HFF-Myc (cell line): ENCODE measurements at regions not wholly inside any gene's neighbourhood (a gene's known extent, or its start where the extent isn't known, plus 50 kb on each side); places are given as distances from the start of the nearest gene placed in this dataset.

ENCODE experiments used
- DNase-seq: peaks from one replicate; pipeline ENCODE4 v3.0.0-alpha.2; 2011; ENCODE audit warnings: low read depth; ENCODE audit errors: extremely low read depth
- H3K4me3 ChIP-seq: replicated peaks from 2 replicates; pipeline ENCODE4 v1.5.1; 2011; ENCODE audit warnings: low read depth, mild to moderate bottlenecking, control low read depth, low read length
- TF ChIP-seq, protein P1 (sequence below): IDR thresholded peaks from 2 replicates; pipeline ENCODE4 v1.5.1; 2012; ENCODE audit warnings: mild to moderate bottlenecking, low read depth, low read length, control low read depth; ENCODE audit errors: missing control alignments

DNA sequence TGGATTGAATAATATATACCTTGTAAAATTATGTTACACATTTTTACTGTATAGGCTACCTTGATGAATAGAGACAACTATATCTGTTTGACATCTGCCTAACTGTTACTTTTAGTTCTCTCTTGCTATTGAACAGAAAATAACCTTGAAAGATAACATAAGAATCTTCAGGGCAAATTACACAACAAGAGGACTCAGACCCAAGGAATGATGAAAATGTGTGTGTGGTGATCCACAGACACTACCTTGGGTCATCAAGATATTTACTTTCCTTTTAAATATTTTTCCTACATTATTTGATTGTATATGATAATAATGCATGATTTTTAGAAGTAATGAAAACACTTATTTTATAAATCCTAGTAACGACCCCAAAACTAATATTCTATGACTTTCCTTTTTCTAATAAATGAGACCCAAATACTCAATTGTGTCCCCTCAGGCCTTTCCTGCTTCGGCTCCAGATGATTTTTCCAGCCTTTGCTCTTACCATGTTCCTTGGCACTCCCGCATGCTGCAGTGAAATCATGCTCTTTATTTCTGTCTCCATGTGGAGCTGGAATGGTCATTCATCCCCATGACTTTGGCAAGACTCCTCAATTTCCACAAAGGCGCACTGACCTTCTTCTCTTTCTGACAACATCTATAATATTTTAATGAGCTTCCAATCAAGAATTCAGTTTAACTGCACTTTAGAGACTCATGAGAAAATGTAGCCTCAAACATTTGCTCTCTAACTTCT is 187.6 kb downstream of the EPM2A start:
- no peak overlapping the region for H3K4me3 ChIP-seq
- no peak for DNase-seq
- TF ChIP-seq, protein P1, sequence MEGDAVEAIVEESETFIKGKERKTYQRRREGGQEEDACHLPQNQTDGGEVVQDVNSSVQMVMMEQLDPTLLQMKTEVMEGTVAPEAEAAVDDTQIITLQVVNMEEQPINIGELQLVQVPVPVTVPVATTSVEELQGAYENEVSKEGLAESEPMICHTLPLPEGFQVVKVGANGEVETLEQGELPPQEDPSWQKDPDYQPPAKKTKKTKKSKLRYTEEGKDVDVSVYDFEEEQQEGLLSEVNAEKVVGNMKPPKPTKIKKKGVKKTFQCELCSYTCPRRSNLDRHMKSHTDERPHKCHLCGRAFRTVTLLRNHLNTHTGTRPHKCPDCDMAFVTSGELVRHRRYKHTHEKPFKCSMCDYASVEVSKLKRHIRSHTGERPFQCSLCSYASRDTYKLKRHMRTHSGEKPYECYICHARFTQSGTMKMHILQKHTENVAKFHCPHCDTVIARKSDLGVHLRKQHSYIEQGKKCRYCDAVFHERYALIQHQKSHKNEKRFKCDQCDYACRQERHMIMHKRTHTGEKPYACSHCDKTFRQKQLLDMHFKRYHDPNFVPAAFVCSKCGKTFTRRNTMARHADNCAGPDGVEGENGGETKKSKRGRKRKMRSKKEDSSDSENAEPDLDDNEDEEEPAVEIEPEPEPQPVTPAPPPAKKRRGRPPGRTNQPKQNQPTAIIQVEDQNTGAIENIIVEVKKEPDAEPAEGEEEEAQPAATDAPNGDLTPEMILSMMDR: no peak

DNA sequence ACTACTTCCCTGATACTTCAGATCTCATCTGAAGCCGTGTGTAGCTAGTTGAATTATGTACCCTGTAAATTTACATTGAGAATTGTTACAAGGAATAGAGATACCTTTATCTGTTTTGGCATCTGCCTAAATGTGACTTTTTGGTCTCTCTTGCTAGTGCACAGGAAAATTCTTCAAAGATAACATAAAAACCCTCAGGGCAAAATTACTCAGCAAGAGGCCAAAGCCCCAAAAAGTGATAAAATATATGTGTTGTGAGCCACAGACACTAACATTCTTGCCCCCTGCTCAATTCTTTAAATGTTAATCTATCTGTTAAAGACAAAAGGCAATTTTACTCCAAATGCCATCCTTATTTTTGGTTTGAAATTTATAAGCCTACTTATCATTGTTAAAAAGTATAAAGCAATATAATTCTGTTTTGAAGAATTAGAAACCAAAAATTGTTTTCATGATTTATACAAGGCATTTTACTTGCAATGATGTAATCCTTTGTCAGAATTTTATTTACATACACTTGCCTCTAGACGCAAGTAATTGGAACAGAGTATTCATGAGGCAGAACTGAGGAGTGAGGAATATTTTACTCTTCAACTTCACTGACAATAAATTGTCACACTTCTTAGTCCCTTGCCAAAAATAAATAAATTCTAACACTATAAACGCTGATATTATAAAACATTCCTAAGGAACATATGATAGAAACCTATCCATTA is 186.2 kb downstream of the EPM2A start:
- no peak overlapping the region for H3K4me3 ChIP-seq
- no peak for DNase-seq
- TF ChIP-seq, protein P1: no peak

- TF ChIP-seq, protein P1: no peak
- no peak for DNase-seq
- no peak overlapping the region for H3K4me3 ChIP-seq
These were observed 184.2 kb downstream of the EPM2A start for GRCh38 chr6:145551164-145551563.

GRCh38 chr6:145555084-145555483 is 180.2 kb downstream of the EPM2A start:
- TF ChIP-seq, protein P1: no peak
- H3K4me3 ChIP-seq: no peak overlapping the region
- no peak for DNase-seq

GRCh38 chr6:145557474-145557873 is 177.8 kb downstream of the EPM2A start:
- TF ChIP-seq, protein P1: no peak
- no peak for DNase-seq
- H3K4me3 ChIP-seq: no peak overlapping the region

- no peak overlapping the region for H3K4me3 ChIP-seq
- TF ChIP-seq, protein P1: no peak
- no peak for DNase-seq
These were observed 175.5 kb downstream of the EPM2A start for GRCh38 chr6:145559836-145560235.
